Left ventricle myocardium inferior (tissue), 1 donor: ENCODE measurements at regions not wholly inside any gene's neighbourhood (a gene's known extent, or its start where the extent isn't known, plus 50 kb on each side); places are given as distances from the start of the nearest gene placed in this dataset.

ENCODE experiments used
- DNase-seq: peaks from one replicate; pipeline ENCODE4 v3.0.0-alpha.2; 2020
- H3K27ac ChIP-seq: fragments of 200-600 bp; replicated peaks from 2 replicates; pipeline ENCODE4 v1.8.0; 2021
- H3K27me3 ChIP-seq: fragments of 200-600 bp; 2 replicates; pipeline ENCODE4 v1.8.0; 2021; ENCODE audit warnings: low read depth
- H3K36me3 ChIP-seq: fragments of 200-600 bp; 2 replicates; pipeline ENCODE4 v1.8.0; 2021
- H3K4me1 ChIP-seq: fragments of 200-600 bp; 2 replicates; pipeline ENCODE4 v1.8.0; 2021
- H3K4me3 ChIP-seq: fragments of 200-600 bp; 2 replicates; pipeline ENCODE4 v1.8.0; 2021; ENCODE audit warnings: mild to moderate bottlenecking, moderate library complexity
- H3K9me3 ChIP-seq: fragments of 200-600 bp; replicated peaks from 2 replicates; pipeline ENCODE4 v1.8.0; 2021
- CTCF ChIP-seq: fragments of 200-600 bp; IDR thresholded peaks from 2 replicates; pipeline ENCODE4 v1.8.0; 2021; ENCODE audit warnings: antibody characterized with exemption, mild to moderate bottlenecking, borderline replicate concordance
- intact Hi-C: fragments of 100-400 bp; cut with micrococcal nuclease; formaldehyde crosslinking; loops from one replicate; pipeline ENCODE4 v1.11.0; 2022
- donor health status: DM: no; HTN: yes; CAD: no; lungs with severe emphysema.

- no peak for DNase-seq
- H3K27me3 ChIP-seq: peaks cover 42% of the 10 kb centered on the region
- H3K27ac ChIP-seq: no peak overlapping the region
- H3K9me3 ChIP-seq: no peaks in the 10 kb centered on the region
- no peaks in the 10 kb centered on the region for H3K36me3 ChIP-seq
- H3K4me3 ChIP-seq: no peak overlapping the region
- intact Hi-C loops: no loop called here
- no peak for TF ChIP-seq CTCF
- H3K4me1 ChIP-seq: no peaks in the 10 kb centered on the region
These were observed 189.3 kb upstream of the NECTIN1 start for GRCh38 chr11:119918347-119918746.

GRCh38 chr11:119916568-119916967, 187.6 kb upstream of the NECTIN1 start:
- TF ChIP-seq CTCF: no peak
- no peak for DNase-seq
- intact Hi-C loops: no loop called here

GRCh38 chr11:119912229-119912628, 183.2 kb upstream of the NECTIN1 start:
- DNase-seq: no peak
- TF ChIP-seq CTCF: no peak
- Histone ChIP-seq H3K4me3 (no peak overlapping the region), H3K27ac (no peak overlapping the region), H3K27me3 (peaks cover 9% of the 10 kb centered on the region), H3K4me1 (peaks cover 19% of the 10 kb centered on the region), H3K9me3 (no peaks in the 10 kb centered on the region), H3K36me3 (no peaks in the 10 kb centered on the region)
- intact Hi-C loops: no loop called here

More at GRCh38 chr11:119916568-119916967, 187.6 kb upstream of the NECTIN1 start:
- Histone ChIP-seq H3K4me3 (no peak overlapping the region), H3K9me3 (no peaks in the 10 kb centered on the region), H3K27me3 (peaks cover 41% of the 10 kb centered on the region), H3K27ac (no peak overlapping the region), H3K4me1 (no peaks in the 10 kb centered on the region), H3K36me3 (no peaks in the 10 kb centered on the region)

GRCh38 chr11:119910650-119911049, 181.7 kb upstream of the NECTIN1 start:
- Histone ChIP-seq H3K27me3 (peaks cover 7% of the 10 kb centered on the region), H3K36me3 (no peaks in the 10 kb centered on the region), H3K9me3 (no peaks in the 10 kb centered on the region), H3K4me1 (peaks cover 27% of the 10 kb centered on the region), H3K27ac (no peak overlapping the region), H3K4me3 (no peak overlapping the region)
- intact Hi-C loops: no loop called here
- no peak for TF ChIP-seq CTCF
- no peak for DNase-seq

- no peaks in the 10 kb centered on the region for H3K9me3 ChIP-seq
- no peaks in the 10 kb centered on the region for H3K36me3 ChIP-seq
- intact Hi-C loops: no loop called here
- peaks cover 30% of the 10 kb centered on the region for H3K4me1 ChIP-seq
- peaks cover 7% of the 10 kb centered on the region for H3K27me3 ChIP-seq
- DNase-seq: no peak
- no peak overlapping the region for H3K4me3 ChIP-seq
- no peak for TF ChIP-seq CTCF
- H3K27ac ChIP-seq: no peak overlapping the region
These were observed 181.1 kb upstream of the NECTIN1 start for GRCh38 chr11:119910051-119910450.

GRCh38 chr11:119909495-119909894, 180.5 kb upstream of the NECTIN1 start:
- Histone ChIP-seq H3K36me3 (no peaks in the 10 kb centered on the region), H3K4me1 (peaks cover 35% of the 10 kb centered on the region), H3K4me3 (no peak overlapping the region), H3K9me3 (no peaks in the 10 kb centered on the region), H3K27me3 (peaks cover 7% of the 10 kb centered on the region), H3K27ac (no peak overlapping the region)
- TF ChIP-seq CTCF: no peak
- intact Hi-C loops: no loop called here
- DNase-seq: no peak
